Right lobe of liver (tissue), 4 donors: ENCODE measurements at regions not wholly inside any gene's neighbourhood (a gene's known extent, or its start where the extent isn't known, plus 50 kb on each side); places are given as distances from the start of the nearest gene placed in this dataset.

Source experiments
- CTCF ChIP-seq, 4 donors: fragments of 200-600 bp in 3 of 4; fragments of 450-650 bp in 1 of 4; IDR thresholded peaks; one replicate each; pipeline versions ENCODE4 v1.5.1 to v1.8.0; 2016 to 2022; ENCODE audit warnings: antibody characterized with exemption in 4 of 4, mild to moderate bottlenecking in 2 of 4
- POLR2A ChIP-seq: fragments of 450-650 bp; IDR thresholded peaks from one replicate; pipeline ENCODE4 v1.6.1; 2017; ENCODE audit warnings: antibody characterized with exemption, mild to moderate bottlenecking
- donor health status: DM: no; HTN: no; CAD: no.
- donor health status: DM: no; HTN: no; CAD: no.
- donor health status: DM: no; HTN: yes; CAD: no.

- TF ChIP-seq POLR2A (no peak), CTCF (IDR thresholded peaks at IDR 0.05) (no peak)
Observed at GRCh38 chr7:85237721-85238120, 50.9 kb upstream of the SEMA3D start.
